Peyer's patch (tissue), 4 donors: ENCODE measurements at regions not wholly inside any gene's neighbourhood (a gene's known extent, or its start where the extent isn't known, plus 50 kb on each side); places are given as distances from the start of the nearest gene placed in this dataset.

Experiments
- DNase-seq, 3 donors: peaks; one replicate each; pipeline ENCODE4 v3.0.0-alpha.2; 2017 to 2019
- H3K27ac ChIP-seq, 4 donors: fragments of 200-600 bp; sonication (generic); one replicate each; pipeline ENCODE4 v1.5.1; 2016 to 2019
- H3K27me3 ChIP-seq, 2 donors: fragments of 200-600 bp; sonication (generic); one replicate each; pipeline ENCODE4 v1.5.1; 2019
- H3K36me3 ChIP-seq, 3 donors: fragments of 200-600 bp; sonication (generic); one replicate each; pipeline ENCODE4 v1.5.1; 2016 to 2019
- H3K4me1 ChIP-seq, 4 donors: fragments of 200-600 bp; sonication (generic); one replicate each; pipeline ENCODE4 v1.5.1; 2016 to 2019
- H3K4me3 ChIP-seq, 4 donors: fragments of 200-600 bp; sonication (generic); 1 replicate in 3 of 4; 2 replicates in 1 of 4; pipeline ENCODE4 v1.5.1; 2016 to 2019; ENCODE audit warnings: mild to moderate bottlenecking in 1 of 4
- H3K9me3 ChIP-seq, 4 donors: fragments of 200-600 bp; sonication (generic); one replicate each; pipeline ENCODE4 v1.5.1; 2016 to 2019; ENCODE audit warnings: mild to moderate bottlenecking in 1 of 4
- CTCF ChIP-seq, 6 experiments: fragments of 450-650 bp in 4 of 6; fragments of 200-600 bp in 2 of 6; sonication (generic) in 1 of 6; IDR thresholded peaks; one replicate each; pipeline ENCODE4 v1.5.1; 2017 to 2019; ENCODE audit warnings: antibody characterized with exemption in 6 of 6, mild to moderate bottlenecking in 3 of 6, moderate library complexity in 1 of 6
- POLR2A ChIP-seq, 2 donors: fragments of 450-650 bp; IDR thresholded peaks; one replicate each; pipeline ENCODE4 v1.5.1; 2017; ENCODE audit warnings: antibody characterized with exemption in 2 of 2, mild to moderate bottlenecking in 2 of 2, moderate library complexity in 2 of 2

GRCh38 chr21:24894324-24894723, 713.0 kb downstream of the MRPL39 start:
- DNase-seq, result no peak
- no peaks in the 10 kb centered on the region for H3K36me3 ChIP-seq
- no peak for TF ChIP-seq CTCF (IDR thresholded peaks at IDR 0.05)
- TF ChIP-seq POLR2A (IDR thresholded peaks at IDR 0.05), result no peak
- H3K27ac ChIP-seq, result no peak overlapping the region
- no peaks in the 10 kb centered on the region for H3K4me1 ChIP-seq
- H3K9me3 ChIP-seq, result no peaks in the 10 kb centered on the region
- no peaks in the 10 kb centered on the region for H3K27me3 ChIP-seq
- H3K4me3 ChIP-seq, result no peak overlapping the region

GRCh38 chr21:24890021-24890420, 717.3 kb downstream of the MRPL39 start:
- H3K4me1 ChIP-seq, result no peaks in the 10 kb centered on the region

GRCh38 chr21:24881506-24881905, 725.8 kb downstream of the MRPL39 start:
- DNase-seq, result no peak
- H3K36me3 ChIP-seq, result no peaks in the 10 kb centered on the region
- H3K4me3 ChIP-seq, result no peak overlapping the region
- TF ChIP-seq CTCF (IDR thresholded peaks at IDR 0.05) (no peak), POLR2A (IDR thresholded peaks at IDR 0.05) (no peak)
- no peak overlapping the region for H3K27ac ChIP-seq
- H3K4me1 ChIP-seq, result no peaks in the 10 kb centered on the region
- H3K9me3 ChIP-seq, result peaks cover 0 to 11% (median 0%) of the 10 kb centered on the region in 4 donors
- H3K27me3 ChIP-seq, result no peaks in the 10 kb centered on the region

More at GRCh38 chr21:24890021-24890420, 717.3 kb downstream of the MRPL39 start:
- Histone ChIP-seq H3K36me3 (no peaks in the 10 kb centered on the region), H3K9me3 (peaks cover 0 to 7% (median 0%) of the 10 kb centered on the region in 4 donors), H3K27me3 (no peaks in the 10 kb centered on the region), H3K27ac (no peak overlapping the region), H3K4me3 (no peak overlapping the region)
- no peak for DNase-seq
- TF ChIP-seq CTCF (IDR thresholded peaks at IDR 0.05) (no peak), POLR2A (IDR thresholded peaks at IDR 0.05) (no peak)

GRCh38 chr21:24870633-24871032, 736.6 kb downstream of the MRPL39 start:
- no peaks in the 10 kb centered on the region for H3K27me3 ChIP-seq
- no peak for TF ChIP-seq CTCF (IDR thresholded peaks at IDR 0.05)
- TF ChIP-seq POLR2A (IDR thresholded peaks at IDR 0.05), result no peak
- H3K4me1 ChIP-seq, result no peaks in the 10 kb centered on the region
- H3K27ac ChIP-seq, result no peak overlapping the region
- no peak overlapping the region for H3K4me3 ChIP-seq
- no peaks in the 10 kb centered on the region for H3K9me3 ChIP-seq
- H3K36me3 ChIP-seq, result no peaks in the 10 kb centered on the region
- DNase-seq, result no peak

GRCh38 chr21:24869862-24870261, 737.4 kb downstream of the MRPL39 start:
- DNase-seq, result no peak

More at GRCh38 chr21:24869862-24870261, 737.4 kb downstream of the MRPL39 start:
- H3K36me3 ChIP-seq, result no peaks in the 10 kb centered on the region
- no peaks in the 10 kb centered on the region for H3K4me1 ChIP-seq
- H3K27ac ChIP-seq, result no peak overlapping the region
- no peaks in the 10 kb centered on the region for H3K27me3 ChIP-seq
- no peaks in the 10 kb centered on the region for H3K9me3 ChIP-seq
- H3K4me3 ChIP-seq, result no peak overlapping the region
- TF ChIP-seq CTCF (IDR thresholded peaks at IDR 0.05) (no peak), POLR2A (IDR thresholded peaks at IDR 0.05) (no peak)
